HT1080 (cell line): ENCODE measurements at regions not wholly inside any gene's neighbourhood (a gene's known extent, or its start where the extent isn't known, plus 50 kb on each side); places are given as distances from the start of the nearest gene placed in this dataset.
"Not testable (repeated sequence)": the region's sequence is repeated elsewhere in the genome, so short reads cannot be mapped to it uniquely, and the experiment has no call there.

Experiments
- DNase-seq: peaks from one replicate; pipeline ENCODE4 v3.0.0-alpha.2; 2015; ENCODE audit warnings: low read depth

DNA sequence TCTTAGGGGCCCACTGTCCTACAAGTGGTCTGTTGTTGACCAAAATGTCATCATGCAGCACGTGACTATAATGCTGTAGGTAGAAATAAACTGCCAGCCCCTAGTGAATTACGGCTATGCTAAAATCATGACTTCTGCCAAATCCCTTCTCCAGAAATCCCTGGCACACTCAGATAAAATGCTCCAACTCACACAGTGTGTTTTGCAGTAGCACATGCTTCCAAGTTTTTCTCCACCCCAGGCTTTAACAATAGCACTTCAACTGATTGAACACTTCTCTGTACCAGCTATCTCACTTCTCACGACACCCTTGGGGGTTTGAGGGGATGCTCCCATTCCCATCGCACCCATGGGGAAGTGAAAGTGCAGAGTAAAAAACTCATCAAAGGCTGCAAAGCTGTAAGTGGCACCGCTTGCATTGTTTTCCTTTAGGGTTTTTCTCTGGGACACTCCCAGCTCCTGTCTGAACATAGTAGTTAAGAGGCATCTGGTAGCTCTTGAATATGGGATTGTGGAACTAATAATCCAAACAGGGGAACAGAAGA, 151.0 kb upstream of the SLC24A2 start:
- no peak for DNase-seq

- no peak for DNase-seq
Observed at GRCh38 chr9:19938990-19939733, 150.3 kb upstream of the SLC24A2 start.

DNA sequence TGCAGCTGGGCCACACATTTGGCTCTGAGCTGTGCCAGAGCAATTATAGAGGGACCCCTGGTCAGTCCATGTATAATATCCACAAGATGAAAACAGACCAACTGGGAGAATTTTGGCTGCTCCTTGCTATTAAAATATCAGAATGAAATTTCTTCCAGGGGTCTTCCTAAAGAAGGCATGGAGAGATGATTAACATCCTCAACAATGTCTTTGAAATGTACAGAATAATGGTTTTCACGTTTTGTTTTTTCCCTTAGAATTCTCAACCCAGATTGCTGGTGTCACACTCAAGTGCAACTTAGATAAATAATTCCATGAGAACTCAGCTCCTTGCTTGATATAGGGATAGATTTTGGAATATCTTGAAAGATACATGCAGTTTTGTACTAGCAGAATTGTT, 148.3 kb upstream of the SLC24A2 start:
- DNase-seq = no peak

GRCh38 chr9:19936598-19936997, 147.8 kb upstream of the SLC24A2 start:
- no peak for DNase-seq

GRCh38 chr9:19935422-19935821, 146.6 kb upstream of the SLC24A2 start:
- no peak for DNase-seq

DNA sequence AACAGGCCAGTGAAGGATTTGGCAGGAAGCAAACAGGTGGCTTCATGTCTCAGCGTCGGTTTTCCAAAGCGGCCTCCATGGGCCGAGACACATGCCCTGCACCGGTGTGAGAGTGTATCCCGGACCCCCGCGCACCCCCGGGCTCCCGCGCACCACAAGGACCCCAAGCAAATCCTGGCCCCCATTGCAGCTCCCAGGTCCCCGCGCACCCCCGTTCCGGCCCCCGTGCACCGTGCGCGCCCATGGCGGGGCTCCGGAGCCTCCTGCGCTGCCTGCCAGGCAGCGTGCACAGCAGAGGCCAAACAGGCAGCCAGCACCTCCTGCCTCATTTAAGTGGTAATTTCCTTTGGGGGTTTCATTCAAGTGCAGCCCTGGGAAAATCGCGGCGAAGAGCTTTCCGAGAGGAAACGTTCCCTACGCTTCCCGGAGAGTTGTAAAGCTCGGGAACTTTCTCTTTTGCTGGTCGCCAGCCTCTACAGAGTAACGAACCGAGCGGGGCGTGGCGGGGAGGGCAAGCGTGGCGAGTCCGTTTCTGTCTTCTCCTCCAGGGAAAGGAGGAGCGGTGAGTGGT, 145.5 kb upstream of the SLC24A2 start:
- no peak for DNase-seq

GRCh38 chr9:19931098-19931890, 142.5 kb upstream of the SLC24A2 start:
- DNase-seq = no peak

DNA sequence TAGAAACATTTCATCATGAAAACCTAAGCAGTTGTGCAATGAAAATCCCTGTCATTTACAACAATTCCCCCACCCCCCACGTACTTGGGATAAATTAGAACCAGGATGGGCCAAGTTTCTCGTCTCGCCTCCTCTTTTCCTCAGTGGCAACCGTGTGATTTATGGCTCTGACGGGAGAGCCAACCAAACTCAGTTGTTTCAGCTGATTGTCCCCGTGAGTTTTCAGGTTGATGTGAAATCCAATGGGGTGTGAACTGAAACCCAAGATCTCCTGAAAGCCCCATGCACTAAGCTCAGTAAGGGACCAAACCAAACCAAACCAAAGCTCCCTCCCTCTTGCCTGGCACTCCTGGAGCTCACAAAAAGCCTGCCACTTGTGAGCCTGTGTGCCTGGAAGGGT, 138.7 kb upstream of the SLC24A2 start:
- DNase-seq = no peak

DNA sequence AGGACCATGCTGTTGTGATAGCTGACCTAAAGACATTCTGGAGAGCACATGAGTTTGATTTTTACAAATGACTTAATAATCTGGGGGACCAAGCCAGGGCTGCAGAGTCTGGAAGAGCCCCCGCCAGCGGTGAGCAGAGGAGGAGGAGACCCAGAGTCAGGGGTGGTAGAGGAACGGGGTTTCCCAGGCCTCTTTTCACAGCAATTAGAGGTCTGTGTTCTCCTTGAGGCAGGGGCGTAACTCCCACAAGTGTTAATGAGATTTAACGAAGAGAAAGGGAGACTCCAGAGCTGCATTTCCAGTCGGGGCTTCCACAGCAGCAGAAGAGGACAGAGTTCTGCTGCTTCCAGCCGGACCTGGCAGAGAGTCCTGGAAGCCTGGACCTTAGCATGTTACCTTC, 137.9 kb upstream of the SLC24A2 start:
- DNase-seq = no peak

- DNase-seq = peak; percentile 90
Observed at GRCh38 chr9:19925674-19926503, 137.1 kb upstream of the SLC24A2 start.

DNA sequence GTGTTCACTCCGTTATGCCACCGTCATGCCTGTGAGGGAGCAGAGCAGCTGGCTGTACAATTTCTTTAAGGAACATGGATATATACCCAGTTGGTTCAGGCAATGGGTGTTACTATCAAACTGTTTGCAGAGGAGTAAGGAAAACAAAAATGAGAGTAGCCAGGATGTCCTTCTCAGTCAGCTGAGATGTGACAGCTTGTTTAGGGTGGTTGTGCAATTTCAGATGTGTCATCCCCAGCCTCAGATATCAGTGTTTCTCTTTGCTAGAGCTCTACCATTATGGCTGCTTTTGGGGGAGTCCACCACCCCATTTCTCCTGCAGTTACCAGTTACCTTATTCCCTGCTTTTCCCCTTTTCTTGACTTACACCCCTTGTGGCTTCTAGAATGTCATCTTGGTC, 135.2 kb upstream of the SLC24A2 start:
- no peak for DNase-seq

DNA sequence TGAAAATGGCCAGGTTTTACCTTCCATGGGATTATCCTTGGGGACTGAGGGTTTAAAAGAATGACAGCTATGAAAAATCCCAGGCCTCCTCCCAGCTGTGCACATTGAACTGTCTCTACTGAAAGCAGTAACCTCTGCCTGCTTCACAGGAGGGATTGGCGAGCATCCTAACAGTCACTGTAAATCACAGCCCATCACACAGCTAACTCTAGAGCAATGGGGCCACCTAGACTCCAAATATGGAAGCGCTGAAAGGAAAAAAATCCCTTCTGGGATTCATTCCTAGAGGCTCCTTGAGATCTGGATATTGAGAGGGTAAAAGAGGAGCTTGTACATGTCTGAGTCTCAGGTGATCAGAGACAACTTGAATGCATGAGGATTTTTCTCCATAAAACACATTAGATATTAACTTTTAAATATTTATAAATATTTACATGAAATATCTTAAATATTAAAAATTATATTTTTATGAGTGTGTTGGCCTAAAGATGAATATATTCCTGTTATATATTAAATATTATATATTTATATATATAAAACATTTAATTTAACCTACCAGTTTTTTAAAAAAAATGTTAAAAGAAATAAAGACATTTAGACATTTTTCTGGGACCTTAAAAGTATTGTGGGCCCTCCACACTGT, 133.8 kb upstream of the SLC24A2 start:
- DNase-seq = peak; percentile 61

DNA sequence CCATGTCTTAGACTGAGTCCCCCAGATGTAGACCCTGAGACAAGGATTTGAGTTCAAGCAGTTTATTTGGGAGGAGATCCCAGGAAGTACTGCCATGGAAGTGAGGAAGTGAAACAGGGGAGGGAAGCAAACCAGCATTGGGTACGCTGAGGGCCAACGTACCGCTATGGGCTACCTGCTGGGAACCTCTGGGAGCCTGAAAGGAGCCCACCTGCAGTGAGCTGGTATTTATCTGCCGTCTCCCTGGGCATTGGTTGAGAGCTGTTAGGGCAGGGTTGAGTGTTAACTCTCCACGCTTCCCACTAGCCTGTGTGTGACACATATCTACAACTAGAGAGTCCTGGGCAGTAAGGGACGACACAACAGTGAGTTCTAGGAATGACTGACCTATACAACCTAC, 131.6 kb upstream of the SLC24A2 start:
- DNase-seq = no peak

DNA sequence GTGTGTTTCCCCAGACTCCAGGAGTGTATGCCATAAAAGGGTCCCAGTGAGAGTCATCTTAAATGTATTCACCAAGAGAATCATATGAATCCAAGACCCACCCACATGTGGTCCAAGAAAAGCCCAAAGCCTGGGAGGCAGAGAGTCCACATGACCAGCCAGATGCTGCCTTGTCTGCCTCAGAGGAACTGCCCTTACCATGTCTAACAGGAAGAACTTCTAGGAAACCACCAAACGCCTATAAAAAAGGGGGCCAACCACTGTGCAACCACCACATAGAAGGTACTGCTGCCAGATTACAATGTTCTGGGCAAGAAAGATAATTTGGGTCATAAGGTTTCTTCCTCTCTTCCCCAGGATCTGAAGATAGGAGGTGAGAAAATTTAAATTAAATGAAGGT, 129.8 kb upstream of the SLC24A2 start:
- no peak for DNase-seq

DNA sequence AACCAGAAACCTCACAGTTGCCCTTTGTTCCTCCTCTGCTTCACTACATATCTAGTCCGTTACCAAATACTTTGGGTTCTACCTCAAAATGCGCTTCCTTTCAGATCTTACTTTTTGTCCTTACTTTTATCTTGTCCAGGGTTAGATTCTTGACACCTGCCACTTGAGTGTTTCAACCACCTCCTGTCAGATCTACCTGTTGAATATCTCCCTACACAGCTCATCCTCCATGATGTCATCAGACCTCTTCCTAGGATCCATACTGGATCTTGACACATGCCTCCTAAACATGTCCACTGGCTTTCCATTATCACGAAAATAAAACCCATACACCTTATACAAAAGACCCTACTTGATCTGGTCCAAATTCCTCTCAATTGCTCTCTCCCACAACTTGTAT, 125.2 kb upstream of the SLC24A2 start:
- DNase-seq = no peak

GRCh38 chr9:19913151-19913550, 124.3 kb upstream of the SLC24A2 start:
- DNase-seq = no peak

GRCh38 chr9:19903076-19903475, 114.2 kb upstream of the SLC24A2 start:
- no peak for DNase-seq

- DNase-seq = no peak
Observed at GRCh38 chr9:19901586-19901985, 112.7 kb upstream of the SLC24A2 start.

DNA sequence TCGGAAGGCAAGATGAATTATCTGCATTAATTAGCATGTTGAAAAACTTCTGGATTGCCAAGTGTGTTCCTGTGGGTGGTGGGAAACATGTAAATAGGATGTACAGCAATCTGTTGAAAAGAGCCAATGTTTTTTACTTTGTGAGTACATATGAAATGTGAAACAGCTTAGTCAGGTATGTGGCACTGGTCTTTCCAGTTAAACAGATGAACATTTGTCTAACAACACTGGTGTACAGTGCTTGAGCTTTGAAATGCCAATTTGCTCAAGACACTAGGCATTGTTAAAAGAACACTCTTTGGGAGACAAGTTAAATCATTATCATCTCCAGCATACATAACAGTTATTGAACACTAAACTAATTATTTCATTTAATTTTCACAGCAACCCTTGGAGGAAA, 107.3 kb upstream of the SLC24A2 start:
- no peak for DNase-seq

DNA sequence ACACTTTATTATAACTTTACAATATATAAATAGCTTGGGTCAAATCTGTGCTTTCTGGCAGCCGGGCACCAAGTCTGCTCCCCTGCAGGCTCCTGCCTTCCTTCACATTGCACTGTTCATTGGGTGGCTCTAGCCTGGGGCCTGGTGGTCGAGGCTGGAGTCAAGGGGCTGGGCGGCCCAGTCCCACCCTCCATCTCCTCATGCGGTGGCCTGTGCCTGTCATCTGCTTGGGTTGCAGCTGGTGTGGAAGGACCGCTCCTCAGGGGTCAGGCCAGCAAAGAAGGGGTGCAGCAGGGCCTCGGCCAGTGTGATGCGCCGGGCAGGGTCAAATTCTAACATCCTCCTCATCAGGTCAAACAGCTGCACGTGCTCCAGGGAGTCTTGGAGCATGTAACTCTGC, 106.7 kb upstream of the SLC24A2 start:
- not testable (repeated sequence) for DNase-seq

GRCh38 chr9:19895006-19895405, 106.2 kb upstream of the SLC24A2 start:
- DNase-seq = no peak
